ENCODE measurements at regions not wholly inside any gene's neighbourhood (a gene's known extent, or its start where the extent isn't known, plus 50 kb on each side); places are given as distances from the start of the nearest gene placed in this dataset.
"Not testable (repeated sequence)": the region's sequence is repeated elsewhere in the genome, so short reads cannot be mapped to it uniquely, and the experiment has no call there.

DNA sequence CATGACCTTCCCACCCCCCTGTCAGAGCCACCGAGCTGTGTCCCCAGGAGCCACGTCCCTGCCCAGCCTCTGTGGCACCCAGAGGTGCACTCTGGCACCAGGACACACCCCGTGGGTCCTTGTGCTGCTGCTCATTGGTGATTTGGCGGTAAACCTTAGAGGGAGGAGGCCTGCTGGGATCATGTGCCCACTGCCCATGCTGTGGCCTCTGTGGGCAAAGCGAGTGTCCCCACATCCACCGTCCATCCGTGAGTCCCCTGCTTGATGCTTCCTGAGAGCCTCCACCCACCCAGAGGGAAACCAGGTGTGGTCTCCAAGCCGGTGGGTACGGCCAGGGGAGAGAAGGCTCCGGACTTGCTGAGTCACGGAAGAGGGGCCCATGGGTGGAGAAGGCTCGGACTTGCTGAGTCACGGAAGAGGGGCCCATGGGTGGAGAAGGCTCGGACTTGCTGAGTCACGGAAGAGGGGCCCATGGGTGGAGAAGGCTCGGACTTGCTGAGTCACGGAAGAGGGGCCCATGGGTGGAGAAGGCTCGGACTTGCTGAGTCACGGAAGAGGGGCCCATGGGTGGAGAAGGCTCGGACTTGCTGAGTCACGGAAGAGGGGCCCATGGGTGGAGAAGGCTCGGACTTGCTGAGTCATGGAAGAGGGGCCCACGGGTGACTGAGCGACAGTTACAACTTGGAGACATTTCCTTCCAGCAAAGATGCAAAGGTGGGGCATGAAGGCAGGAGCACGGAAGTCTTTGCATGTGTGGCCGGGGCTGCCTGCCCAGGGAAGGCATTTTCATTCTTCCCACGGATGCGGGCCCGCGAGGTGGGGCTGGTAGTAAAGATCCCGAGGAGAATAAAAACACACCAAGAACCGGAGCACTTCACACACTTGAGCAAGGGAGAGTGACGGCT is 49.6 kb upstream of the ZNF469 start (continued):
- peak; percentile 43; the same call in 1 of the 2 replicates for TF ChIP-seq TAF7 (tag; IDR thresholded peaks at IDR 0.05)
- peak; percentile 54; the same call in 1 of the 2 replicates for TF ChIP-seq HSF4 (CRISPR knock-in tag; IDR thresholded peaks at IDR 0.05; ENCODE audit: borderline replicate concordance)
- TF ChIP-seq MECOM (CRISPR knock-in tag; IDR thresholded peaks at IDR 0.05): peak; percentile 14; the same call in 1 of the 2 replicates
- TF ChIP-seq, protein P1, sequence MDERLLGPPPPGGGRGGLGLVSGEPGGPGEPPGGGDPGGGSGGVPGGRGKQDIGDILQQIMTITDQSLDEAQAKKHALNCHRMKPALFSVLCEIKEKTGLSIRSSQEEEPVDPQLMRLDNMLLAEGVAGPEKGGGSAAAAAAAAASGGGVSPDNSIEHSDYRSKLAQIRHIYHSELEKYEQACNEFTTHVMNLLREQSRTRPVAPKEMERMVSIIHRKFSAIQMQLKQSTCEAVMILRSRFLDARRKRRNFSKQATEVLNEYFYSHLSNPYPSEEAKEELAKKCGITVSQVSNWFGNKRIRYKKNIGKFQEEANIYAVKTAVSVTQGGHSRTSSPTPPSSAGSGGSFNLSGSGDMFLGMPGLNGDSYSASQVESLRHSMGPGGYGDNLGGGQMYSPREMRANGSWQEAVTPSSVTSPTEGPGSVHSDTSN (CRISPR knock-in tag; IDR thresholded peaks at IDR 0.05; ENCODE audit: low read depth): not testable (repeated sequence)
- TF ChIP-seq, protein P1 (tag; conservative IDR thresholded peaks at IDR 0.05; ENCODE audit: low read depth): peak; percentile 23; the same call in 1 of the 2 replicates
- TF ChIP-seq, protein P2, sequence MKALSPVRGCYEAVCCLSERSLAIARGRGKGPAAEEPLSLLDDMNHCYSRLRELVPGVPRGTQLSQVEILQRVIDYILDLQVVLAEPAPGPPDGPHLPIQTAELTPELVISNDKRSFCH (CRISPR knock-in tag; IDR thresholded peaks at IDR 0.05): 0 out of 2 replicates have a peak, but pooled peaks have one; percentile 27
- TF ChIP-seq, protein P2 (tag; IDR thresholded peaks at IDR 0.05): peak; percentile 71; the same call in 1 of the 2 replicates
- TF ChIP-seq, protein P3, sequence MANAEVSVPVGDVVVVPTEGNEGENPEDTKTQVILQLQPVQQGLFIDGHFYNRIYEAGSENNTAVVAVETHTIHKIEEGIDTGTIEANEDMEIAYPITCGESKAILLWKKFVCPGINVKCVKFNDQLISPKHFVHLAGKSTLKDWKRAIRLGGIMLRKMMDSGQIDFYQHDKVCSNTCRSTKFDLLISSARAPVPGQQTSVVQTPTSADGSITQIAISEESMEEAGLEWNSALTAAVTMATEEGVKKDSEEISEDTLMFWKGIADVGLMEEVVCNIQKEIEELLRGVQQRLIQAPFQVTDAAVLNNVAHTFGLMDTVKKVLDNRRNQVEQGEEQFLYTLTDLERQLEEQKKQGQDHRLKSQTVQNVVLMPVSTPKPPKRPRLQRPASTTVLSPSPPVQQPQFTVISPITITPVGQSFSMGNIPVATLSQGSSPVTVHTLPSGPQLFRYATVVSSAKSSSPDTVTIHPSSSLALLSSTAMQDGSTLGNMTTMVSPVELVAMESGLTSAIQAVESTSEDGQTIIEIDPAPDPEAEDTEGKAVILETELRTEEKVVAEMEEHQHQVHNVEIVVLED (CRISPR knock-in tag; IDR thresholded peaks at IDR 0.05): peak; percentile 60
- TF ChIP-seq, protein P4, sequence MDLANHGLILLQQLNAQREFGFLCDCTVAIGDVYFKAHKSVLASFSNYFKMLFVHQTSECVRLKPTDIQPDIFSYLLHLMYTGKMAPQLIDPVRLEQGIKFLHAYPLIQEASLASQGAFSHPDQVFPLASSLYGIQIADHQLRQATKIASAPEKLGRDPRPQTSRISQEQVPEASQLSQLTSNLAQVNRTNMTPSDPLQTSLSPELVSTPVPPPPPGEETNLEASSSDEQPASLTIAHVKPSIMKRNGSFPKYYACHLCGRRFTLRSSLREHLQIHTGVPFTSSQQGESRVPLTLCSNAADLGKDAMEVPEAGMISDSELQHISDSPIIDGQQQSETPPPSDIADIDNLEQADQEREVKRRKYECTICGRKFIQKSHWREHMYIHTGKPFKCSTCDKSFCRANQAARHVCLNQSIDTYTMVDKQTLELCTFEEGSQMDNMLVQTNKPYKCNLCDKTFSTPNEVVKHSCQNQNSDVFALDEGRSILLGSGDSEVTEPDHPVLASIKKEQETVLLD (IDR thresholded peaks at IDR 0.05): peak; percentile 48
- peak in 1 of 3 experiments; percentile 59 for TF ChIP-seq YY1 (IDR thresholded peaks at IDR 0.05; ENCODE audit: borderline replicate concordance in 1 of 3, control insufficient read depth in 1 of 3, extremely low read depth in 1 of 3, insufficient read depth in 3 of 3, insufficient read length in 1 of 3, insufficient replicate concordance in 2 of 3, low read depth in 1 of 3, low read length in 2 of 3)
- TF ChIP-seq, protein P5, sequence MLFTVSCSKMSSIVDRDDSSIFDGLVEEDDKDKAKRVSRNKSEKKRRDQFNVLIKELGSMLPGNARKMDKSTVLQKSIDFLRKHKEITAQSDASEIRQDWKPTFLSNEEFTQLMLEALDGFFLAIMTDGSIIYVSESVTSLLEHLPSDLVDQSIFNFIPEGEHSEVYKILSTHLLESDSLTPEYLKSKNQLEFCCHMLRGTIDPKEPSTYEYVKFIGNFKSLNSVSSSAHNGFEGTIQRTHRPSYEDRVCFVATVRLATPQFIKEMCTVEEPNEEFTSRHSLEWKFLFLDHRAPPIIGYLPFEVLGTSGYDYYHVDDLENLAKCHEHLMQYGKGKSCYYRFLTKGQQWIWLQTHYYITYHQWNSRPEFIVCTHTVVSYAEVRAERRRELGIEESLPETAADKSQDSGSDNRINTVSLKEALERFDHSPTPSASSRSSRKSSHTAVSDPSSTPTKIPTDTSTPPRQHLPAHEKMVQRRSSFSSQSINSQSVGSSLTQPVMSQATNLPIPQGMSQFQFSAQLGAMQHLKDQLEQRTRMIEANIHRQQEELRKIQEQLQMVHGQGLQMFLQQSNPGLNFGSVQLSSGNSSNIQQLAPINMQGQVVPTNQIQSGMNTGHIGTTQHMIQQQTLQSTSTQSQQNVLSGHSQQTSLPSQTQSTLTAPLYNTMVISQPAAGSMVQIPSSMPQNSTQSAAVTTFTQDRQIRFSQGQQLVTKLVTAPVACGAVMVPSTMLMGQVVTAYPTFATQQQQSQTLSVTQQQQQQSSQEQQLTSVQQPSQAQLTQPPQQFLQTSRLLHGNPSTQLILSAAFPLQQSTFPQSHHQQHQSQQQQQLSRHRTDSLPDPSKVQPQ (CRISPR knock-in tag; IDR thresholded peaks at IDR 0.05; ENCODE audit: borderline replicate concordance): 0 out of 2 replicates have a peak, but pooled peaks have one; percentile 28
- peak; percentile 72 for TF ChIP-seq RBFOX2 (IDR thresholded peaks at IDR 0.05; ENCODE audit: low read depth, low read length)
- TF ChIP-seq CAMTA2 (CRISPR knock-in tag; conservative IDR thresholded peaks at IDR 0.05): peak; percentile 87; the same call in 1 of the 2 replicates
- TF ChIP-seq ZSCAN32 (CRISPR knock-in tag; IDR thresholded peaks at IDR 0.05): peak; percentile 52; the same call in 1 of the 2 replicates
- TF ChIP-seq ZBTB7A (IDR thresholded peaks at IDR 0.05; ENCODE audit: borderline replicate concordance, control insufficient read depth, low read depth, low read length): peak; percentile 81; the same call in 1 of the 2 replicates

Data from K562 (cell line).